DND-41 (cell line): ENCODE measurements at regions not wholly inside any gene's neighbourhood (a gene's known extent, or its start where the extent isn't known, plus 50 kb on each side); places are given as distances from the start of the nearest gene placed in this dataset.

Experiments
- ATAC-seq: fragments of 200-7000 bp; cut with Tn5 transposase; 3 replicates; pipeline ENCODE4 v1.9.1; 2021; ENCODE audit warnings: low read depth; ENCODE audit not compliant: insufficient read depth
- DNase-seq: peaks from one replicate; pipeline ENCODE4 v3.0.0-alpha.2; 2020
- H2AFZ ChIP-seq: 2 replicates; pipeline ENCODE4 v1.6.0; 2012; ENCODE audit warnings: low read depth, low read length
- H3K27ac ChIP-seq: 2 replicates; pipeline ENCODE4 v1.5.1; 2012; ENCODE audit warnings: low read length, inconsistent platforms
- H3K27me3 ChIP-seq: fragments of 200-600 bp; sonication (generic); 2 replicates; pipeline ENCODE4 v1.6.0; 2012; ENCODE audit warnings: low read length, mild to moderate bottlenecking, inconsistent platforms; ENCODE audit not compliant: insufficient read depth, poor library complexity
- H3K36me3 ChIP-seq: 2 replicates; pipeline ENCODE4 v1.5.1; 2012; ENCODE audit warnings: low read length, inconsistent platforms; ENCODE audit not compliant: insufficient read depth
- H3K4me1 ChIP-seq: 2 replicates; pipeline ENCODE4 v1.5.1; 2012; ENCODE audit warnings: mild to moderate bottlenecking, low read length; ENCODE audit not compliant: insufficient read depth
- H3K4me2 ChIP-seq: 2 replicates; pipeline ENCODE4 v1.6.0; 2012; ENCODE audit warnings: mild to moderate bottlenecking, moderate library complexity, low read length, inconsistent platforms; ENCODE audit not compliant: insufficient read depth
- H3K4me3 ChIP-seq, 2 experiments: fragments of 200-600 bp in 1 of 2; shearing (Covaris generic) in 1 of 2; 2 replicates each; pipeline ENCODE4 v1.5.1; 2012 to 2016; ENCODE audit warnings: inconsistent platforms in 2 of 2, low read length in 2 of 2, mild to moderate bottlenecking in 2 of 2, low read depth in 1 of 2, moderate library complexity in 1 of 2
- H3K79me2 ChIP-seq: 2 replicates; pipeline ENCODE4 v1.6.0; 2012; ENCODE audit warnings: low read length, inconsistent platforms; ENCODE audit not compliant: insufficient read depth
- H3K9ac ChIP-seq: 2 replicates; pipeline ENCODE4 v1.6.0; 2012; ENCODE audit warnings: low read depth, mild to moderate bottlenecking, inconsistent platforms, low read length, moderate library complexity
- H3K9me3 ChIP-seq: 2 replicates; pipeline ENCODE4 v1.5.1; 2012; ENCODE audit warnings: low read length, moderate library complexity, mild to moderate bottlenecking, inconsistent platforms; ENCODE audit not compliant: insufficient read depth, severe bottlenecking
- H4K20me1 ChIP-seq: 2 replicates; pipeline ENCODE4 v1.6.0; 2012; ENCODE audit warnings: low read length; ENCODE audit not compliant: insufficient read depth
- CTCF ChIP-seq: IDR thresholded peaks from 2 replicates; pipeline ENCODE4 v1.5.1; 2012; ENCODE audit warnings: borderline replicate concordance, low read length, moderate library complexity, mild to moderate bottlenecking; ENCODE audit not compliant: poor library complexity, severe bottlenecking; ENCODE audit errors: extremely low read depth
- EZH2 ChIP-seq: IDR thresholded peaks from 3 replicates; pipeline ENCODE4 v1.6.1; 2012; ENCODE audit warnings: borderline replicate concordance, low read depth, mild to moderate bottlenecking, moderate library complexity, low read length, inconsistent platforms; ENCODE audit not compliant: severe bottlenecking

GRCh38 chr11:92141725-92142124, 82.9 kb upstream of the FAT3 start:
- TF ChIP-seq EZH2 (no peak), CTCF (no peak)
- no peak overlapping the region for H3K4me2 ChIP-seq
- H3K27ac ChIP-seq, result no peak overlapping the region
- no peaks in the 10 kb centered on the region for H3K79me2 ChIP-seq
- peaks cover 13% of the 10 kb centered on the region for H3K4me1 ChIP-seq
- no peaks in the 10 kb centered on the region for H3K36me3 ChIP-seq
- no peak overlapping the region for H2AFZ ChIP-seq
- H3K4me3 ChIP-seq, result no peak overlapping the region
- H3K9me3 ChIP-seq, result no peaks in the 10 kb centered on the region
- no peaks in the 10 kb centered on the region for H4K20me1 ChIP-seq
- H3K9ac ChIP-seq, result no peak overlapping the region
- DNase-seq (no peak), ATAC-seq (no peak)
- H3K27me3 ChIP-seq, result no peaks in the 10 kb centered on the region

- Histone ChIP-seq H3K27me3 (no peaks in the 10 kb centered on the region), H3K4me3 (no peak overlapping the region), H3K9me3 (no peaks in the 10 kb centered on the region), H3K36me3 (no peaks in the 10 kb centered on the region), H3K27ac (no peak overlapping the region), H3K4me1 (peaks cover 13% of the 10 kb centered on the region), H3K4me2 (no peak overlapping the region), H2AFZ (no peak overlapping the region), H3K9ac (no peak overlapping the region), H4K20me1 (no peaks in the 10 kb centered on the region), H3K79me2 (no peaks in the 10 kb centered on the region)
- no peak for DNase-seq
- ATAC-seq, result no peak
- TF ChIP-seq CTCF (no peak), EZH2 (no peak)
These were observed 83.5 kb upstream of the FAT3 start for GRCh38 chr11:92141159-92141558.

GRCh38 chr11:92140021-92140420, 84.6 kb upstream of the FAT3 start:
- DNase-seq, result no peak
- no peak for ATAC-seq
- no peak overlapping the region for H3K4me3 ChIP-seq
- H3K4me2 ChIP-seq, result no peak overlapping the region
- no peaks in the 10 kb centered on the region for H3K79me2 ChIP-seq
- H3K9ac ChIP-seq, result no peak overlapping the region
- H2AFZ ChIP-seq, result no peak overlapping the region
- no peak overlapping the region for H3K27ac ChIP-seq
- H3K27me3 ChIP-seq, result no peaks in the 10 kb centered on the region
- H3K4me1 ChIP-seq, result peaks cover 1% of the 10 kb centered on the region; the same call in 1 of the 2 replicates
- H3K36me3 ChIP-seq, result no peaks in the 10 kb centered on the region
- H3K9me3 ChIP-seq, result no peaks in the 10 kb centered on the region
- TF ChIP-seq EZH2 (no peak), CTCF (no peak)
- H4K20me1 ChIP-seq, result no peaks in the 10 kb centered on the region

GRCh38 chr11:92138296-92138695, 86.3 kb upstream of the FAT3 start:
- ATAC-seq (no peak), DNase-seq (no peak)
- no peak overlapping the region for H3K4me3 ChIP-seq
- no peaks in the 10 kb centered on the region for H3K9me3 ChIP-seq
- no peak overlapping the region for H3K9ac ChIP-seq
- H4K20me1 ChIP-seq, result no peaks in the 10 kb centered on the region
- no peaks in the 10 kb centered on the region for H3K27me3 ChIP-seq
- H3K4me1 ChIP-seq, result no peaks in the 10 kb centered on the region
- H3K27ac ChIP-seq, result no peak overlapping the region
- H3K4me2 ChIP-seq, result no peak overlapping the region
- H2AFZ ChIP-seq, result no peak overlapping the region
- no peaks in the 10 kb centered on the region for H3K79me2 ChIP-seq
- H3K36me3 ChIP-seq, result no peaks in the 10 kb centered on the region
- no peak for TF ChIP-seq CTCF
- no peak for TF ChIP-seq EZH2
